ENCODE measurements at regions not wholly inside any gene's neighbourhood (a gene's known extent, or its start where the extent isn't known, plus 50 kb on each side); places are given as distances from the start of the nearest gene placed in this dataset.

- no peak for DNase-seq (ENCODE audit: low read depth)
Observed at GRCh38 chr9:107989544-107989943, 500.0 kb upstream of the KLF4 start.

DNA sequence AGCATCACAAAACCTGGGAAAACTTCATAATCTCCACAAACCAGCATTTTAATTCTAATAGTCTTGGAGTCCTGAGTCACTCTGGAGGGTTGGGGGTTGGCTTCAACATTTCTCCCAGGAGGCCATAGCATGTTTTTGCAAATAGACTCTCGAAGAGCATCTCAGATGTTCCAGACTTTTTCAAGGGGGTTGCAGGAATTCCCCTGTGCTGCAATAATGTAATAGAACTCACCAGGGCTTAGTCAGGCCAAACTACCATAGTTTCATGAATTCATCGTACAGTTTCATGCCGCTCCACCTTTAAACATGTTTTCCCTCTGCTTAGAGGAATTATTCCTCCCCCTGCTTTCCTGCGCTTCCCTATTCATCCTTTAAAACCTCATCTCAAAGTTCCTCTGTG is 499.5 kb upstream of the KLF4 start:
- no peak for DNase-seq (ENCODE audit: low read depth)

DNA sequence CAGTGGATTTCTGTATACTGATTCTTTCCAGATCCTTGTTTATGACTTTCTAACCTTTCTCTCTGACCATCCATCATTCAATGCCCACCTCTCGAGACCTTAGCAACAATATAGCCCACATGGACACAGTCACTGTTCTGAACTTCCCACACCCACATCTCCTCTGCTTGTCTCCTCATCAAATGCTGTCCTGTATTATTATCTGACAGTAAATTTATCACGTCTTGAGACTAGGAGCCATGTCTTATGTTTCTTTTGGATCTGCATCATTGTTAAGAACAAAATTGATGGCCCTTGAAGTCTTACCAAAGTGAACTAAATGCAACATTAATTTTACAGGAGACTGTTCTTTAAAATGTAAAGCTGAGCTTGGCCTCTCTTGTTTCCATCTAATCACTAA is 495.4 kb upstream of the KLF4 start:
- no peak for DNase-seq (ENCODE audit: low read depth)

DNA sequence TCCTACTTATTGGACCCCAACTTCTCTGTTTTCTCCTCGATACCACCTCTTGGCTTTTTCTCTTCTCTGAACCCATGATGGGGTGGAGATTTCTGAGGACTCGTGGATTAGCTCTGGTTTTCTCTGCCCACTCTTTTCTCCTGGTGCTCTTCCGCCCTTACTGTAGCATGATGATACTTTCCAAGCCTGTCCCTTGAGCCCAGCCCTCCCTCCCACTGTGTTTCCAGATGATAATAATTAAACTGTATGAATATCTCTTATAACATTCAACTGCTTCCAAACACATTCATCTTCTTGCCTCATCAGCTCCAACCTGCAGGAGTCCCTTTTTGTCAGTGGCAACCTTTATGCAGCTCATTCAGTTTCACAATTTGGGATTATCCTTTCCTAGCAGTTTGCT is 494.2 kb upstream of the KLF4 start:
- DNase-seq (ENCODE audit: low read depth), result no peak

DNA sequence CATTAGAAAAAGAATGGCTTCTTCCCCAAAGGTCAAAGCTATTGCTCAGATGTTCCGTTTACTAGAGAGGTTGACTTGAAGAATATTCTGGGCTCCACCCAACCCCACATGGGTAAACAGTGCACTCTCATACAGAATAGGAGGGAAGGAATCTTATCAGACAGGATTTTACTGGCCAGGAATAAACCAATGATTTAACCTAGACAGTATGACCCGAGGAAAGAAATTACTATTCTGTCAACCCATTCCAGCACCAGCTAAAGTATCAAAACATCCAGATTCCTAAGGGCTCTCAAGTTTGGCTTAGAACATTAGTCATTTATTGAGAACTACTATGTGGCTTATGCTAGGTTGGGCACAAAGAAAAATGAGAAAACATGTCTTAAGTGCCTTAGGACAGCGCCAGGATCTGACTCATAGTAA is 493.6 kb upstream of the KLF4 start:
- no peak for DNase-seq (ENCODE audit: low read depth)

DNA sequence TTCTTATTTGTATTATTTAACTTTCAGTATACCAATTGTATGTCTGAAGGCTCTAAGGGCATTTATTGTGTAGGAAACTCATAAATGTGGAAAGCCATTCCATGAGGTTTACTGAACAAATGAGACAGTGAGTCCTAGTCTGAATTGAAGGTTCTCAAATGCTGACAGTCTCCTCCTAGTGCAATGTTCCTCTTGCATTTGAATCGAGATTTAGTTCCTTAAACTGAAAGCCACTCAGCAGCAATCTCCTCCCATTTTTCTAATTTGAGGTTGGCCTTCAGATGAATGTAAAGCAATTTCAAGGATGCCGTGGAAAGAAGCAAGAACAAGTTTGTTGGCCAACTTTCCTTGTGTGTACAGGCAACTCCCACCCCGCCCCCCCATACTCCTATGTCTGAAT is 493.2 kb upstream of the KLF4 start:
- DNase-seq (ENCODE audit: low read depth), result no peak

- no peak for DNase-seq (ENCODE audit: low read depth)
Observed at GRCh38 chr9:107982001-107982400, 492.4 kb upstream of the KLF4 start.

DNA sequence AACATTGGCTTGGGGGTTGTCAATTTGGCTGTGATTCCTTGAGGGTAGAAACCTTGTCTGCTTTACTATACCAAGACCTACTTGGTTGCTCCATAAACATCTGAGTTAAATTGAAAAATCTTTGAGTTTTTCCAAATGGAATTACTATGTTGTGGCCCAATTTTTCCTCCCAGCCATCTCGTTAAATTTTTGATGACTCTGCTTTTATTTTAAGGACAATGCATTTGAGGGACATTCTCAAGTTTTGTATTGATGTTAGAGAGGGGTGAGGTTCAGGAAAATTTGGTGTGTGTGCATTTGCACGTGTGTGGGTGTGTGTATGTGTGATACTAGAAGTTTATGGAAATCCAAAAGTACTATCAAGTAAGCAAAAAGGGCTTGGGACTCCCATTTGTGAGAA is 491.4 kb upstream of the KLF4 start:
- no peak for DNase-seq (ENCODE audit: low read depth)

DNA sequence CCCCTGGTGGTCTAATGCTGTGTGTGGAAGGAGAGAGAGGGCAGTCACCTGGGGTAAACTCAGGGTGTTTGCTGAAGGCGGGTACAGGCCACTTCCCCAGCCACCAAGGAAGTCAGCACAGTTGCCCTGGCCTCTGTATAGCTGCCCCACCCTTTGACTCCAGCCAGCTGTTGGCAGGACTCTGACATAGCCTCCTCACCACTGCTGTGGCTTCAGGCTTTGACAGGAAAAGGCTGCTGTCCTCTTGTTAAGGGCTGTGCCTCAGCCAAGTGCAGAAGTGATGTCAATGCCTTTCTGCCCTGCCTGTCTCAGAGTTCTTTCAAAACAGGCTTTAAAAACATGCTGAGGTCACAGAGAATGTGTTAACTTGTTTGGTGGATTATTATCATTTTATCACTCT is 487.2 kb upstream of the KLF4 start:
- no peak for DNase-seq (ENCODE audit: low read depth)

GRCh38 chr9:107975426-107976010 is 485.9 kb upstream of the KLF4 start:
- no peak for DNase-seq (ENCODE audit: low read depth)

DNA sequence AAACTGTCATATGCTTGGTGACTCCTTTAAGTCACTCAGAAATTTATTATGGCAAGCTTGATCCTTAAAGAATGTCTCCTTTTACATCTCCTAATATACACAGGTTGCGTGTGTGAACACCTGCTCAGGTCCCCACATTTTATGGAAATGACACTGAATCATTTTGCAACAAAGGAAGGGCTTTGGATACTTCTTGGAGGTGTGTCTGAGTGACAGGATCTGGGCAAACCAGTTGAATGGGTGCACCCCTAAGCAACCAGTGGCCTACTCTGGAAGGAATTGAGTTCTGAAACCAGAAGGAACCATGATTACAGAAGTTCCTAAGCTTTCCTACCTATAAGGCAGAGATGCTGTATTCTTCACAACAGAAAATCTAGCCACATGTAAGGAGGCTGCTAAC is 483.9 kb upstream of the KLF4 start:
- DNase-seq (ENCODE audit: low read depth), result no peak

- DNase-seq (ENCODE audit: low read depth), result no peak
Observed at GRCh38 chr9:107972346-107972745, 482.8 kb upstream of the KLF4 start.

DNA sequence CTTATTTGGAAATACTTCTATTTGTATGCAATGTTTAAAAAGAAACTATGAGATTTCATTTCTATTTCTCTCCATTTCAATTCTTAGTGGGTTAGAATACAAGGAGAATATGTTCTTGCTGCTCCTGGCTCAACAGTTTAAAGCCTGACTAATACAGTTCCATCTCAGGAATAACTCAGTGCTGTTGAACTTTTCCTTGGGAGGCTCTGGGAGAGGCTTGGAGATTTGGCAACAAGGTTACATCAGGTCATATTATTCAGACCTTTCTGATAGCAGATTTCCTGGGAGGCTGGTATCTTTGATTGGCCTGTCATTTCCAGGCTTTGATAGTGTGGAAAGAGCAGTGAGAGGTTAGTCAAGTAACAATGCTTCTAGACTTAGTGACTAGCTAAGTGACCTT is 481.7 kb upstream of the KLF4 start:
- no peak for DNase-seq (ENCODE audit: low read depth)

DNA sequence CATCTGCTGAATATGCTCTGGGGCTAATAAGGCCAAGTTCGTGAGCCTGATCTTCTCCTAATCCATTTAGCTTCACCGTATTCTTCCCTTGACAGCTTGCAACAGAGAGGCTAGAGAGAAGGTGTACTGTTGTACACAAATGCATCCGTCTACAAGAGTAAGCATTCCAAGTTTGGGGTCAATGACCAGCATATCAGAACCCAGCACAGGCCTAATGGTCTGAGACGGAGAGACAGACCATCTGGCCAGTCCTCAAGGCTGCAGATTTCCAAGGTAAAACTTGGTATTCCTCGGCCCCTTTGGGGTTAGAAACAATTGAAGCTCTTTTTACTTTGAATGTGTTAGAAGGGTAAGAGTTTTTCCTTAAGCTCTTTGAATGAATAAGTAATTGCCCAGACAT is 481.2 kb upstream of the KLF4 start:
- no peak for DNase-seq (ENCODE audit: low read depth)

DNA sequence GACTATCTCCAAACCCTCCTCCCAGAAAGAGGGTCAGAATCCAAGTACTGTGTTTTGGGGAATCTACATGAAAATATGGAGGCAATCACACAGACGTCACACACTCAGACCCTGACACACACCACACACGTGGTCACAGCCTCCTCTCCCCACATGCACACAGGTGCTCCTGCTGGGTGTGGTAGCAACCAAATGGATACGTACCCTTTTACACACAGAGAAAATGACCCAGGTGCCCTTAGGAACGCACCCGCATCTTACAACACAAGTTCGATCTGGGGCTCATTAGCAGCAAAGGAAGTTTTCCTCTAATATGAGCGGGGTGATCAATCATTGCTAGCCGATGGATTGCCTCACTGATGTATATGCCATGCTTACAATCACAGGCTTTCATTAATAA is 480.2 kb upstream of the KLF4 start:
- DNase-seq (ENCODE audit: low read depth), result no peak

DNA sequence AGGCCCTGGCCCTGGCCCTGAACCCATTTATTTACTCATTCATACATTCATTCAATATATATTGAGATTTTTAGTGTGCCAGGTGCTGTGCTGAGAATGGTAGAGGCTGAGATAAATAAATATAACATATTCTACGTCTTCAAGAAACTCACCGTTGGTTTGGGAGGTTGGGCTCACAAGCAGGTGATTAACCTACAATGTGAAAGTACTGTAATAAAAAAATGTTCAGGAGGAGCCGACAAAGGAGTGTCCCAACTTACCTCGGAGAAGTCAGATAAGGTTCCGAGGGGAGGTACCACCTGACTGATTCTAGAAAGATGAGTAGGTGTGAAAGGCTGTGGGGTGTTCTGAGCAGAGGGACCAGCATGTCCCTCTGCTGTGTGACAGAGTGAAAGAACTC is 479.6 kb upstream of the KLF4 start:
- no peak for DNase-seq (ENCODE audit: low read depth)

DNA sequence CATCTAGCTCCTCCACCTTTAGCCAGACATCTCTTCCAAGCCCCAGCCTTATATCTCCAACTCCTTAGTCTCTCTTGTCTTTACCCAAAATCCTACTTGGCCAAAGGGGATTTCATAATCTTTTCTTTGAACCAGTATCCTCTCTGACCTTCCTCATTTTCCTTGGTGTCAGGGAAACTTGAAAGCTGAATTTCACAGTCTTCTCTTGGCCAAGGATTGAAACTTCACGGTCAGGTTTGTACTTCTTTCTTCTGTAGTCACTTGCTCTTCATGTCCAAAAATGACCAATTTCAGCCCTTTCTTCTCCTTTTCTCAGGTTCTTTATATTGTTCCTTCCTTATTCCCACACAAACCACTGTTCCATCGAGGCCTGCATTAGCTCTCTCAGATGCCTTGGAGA is 473.7 kb upstream of the KLF4 start:
- DNase-seq (ENCODE audit: low read depth), result no peak

DNA sequence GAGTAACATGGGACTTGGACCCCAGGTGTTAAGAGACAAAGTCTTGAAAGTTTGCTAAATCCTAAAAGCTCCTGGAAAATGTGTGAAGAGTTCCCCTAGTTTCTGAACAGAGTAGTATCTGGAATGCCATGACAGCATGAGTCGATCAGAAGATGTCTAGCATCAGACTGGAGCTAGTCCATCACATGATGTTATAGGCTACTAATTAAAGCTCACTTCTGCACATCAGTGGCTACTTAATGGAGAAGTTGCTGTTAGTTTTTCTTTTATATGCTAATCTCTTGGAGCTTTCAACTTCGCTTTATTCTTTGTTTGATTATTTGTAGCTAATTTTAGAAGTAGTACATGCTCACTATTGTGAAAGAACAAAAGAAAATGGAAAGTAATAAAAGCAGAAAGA is 471.3 kb upstream of the KLF4 start:
- DNase-seq (ENCODE audit: low read depth), result no peak

GRCh38 chr9:107954312-107954711 is 464.7 kb upstream of the KLF4 start:
- DNase-seq (ENCODE audit: low read depth), result no peak

- no peak for DNase-seq (ENCODE audit: low read depth)
Observed at GRCh38 chr9:107953556-107954125, 464.1 kb upstream of the KLF4 start.

DNA sequence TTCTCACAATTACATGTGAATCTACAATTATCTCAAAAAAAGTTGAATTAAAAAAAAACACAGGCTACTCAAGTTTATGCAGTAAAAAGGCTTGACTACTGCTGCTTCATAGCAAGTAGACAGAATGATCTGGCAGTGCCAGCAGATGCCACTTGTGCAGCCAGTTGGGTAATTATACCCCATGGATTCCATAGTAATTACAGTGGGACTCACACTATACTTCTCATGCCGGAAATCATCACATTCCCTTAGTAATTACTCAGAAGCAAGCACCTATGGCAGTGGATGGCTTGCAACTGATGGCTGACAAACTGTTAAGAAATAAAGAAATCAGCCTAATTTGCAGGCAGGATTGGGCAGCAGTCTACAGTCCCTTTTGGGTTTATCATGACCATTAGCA is 463.2 kb upstream of the KLF4 start:
- no peak for DNase-seq (ENCODE audit: low read depth)

GRCh38 chr9:107951511-107951910 is 461.9 kb upstream of the KLF4 start:
- no peak for DNase-seq (ENCODE audit: low read depth)

DNA sequence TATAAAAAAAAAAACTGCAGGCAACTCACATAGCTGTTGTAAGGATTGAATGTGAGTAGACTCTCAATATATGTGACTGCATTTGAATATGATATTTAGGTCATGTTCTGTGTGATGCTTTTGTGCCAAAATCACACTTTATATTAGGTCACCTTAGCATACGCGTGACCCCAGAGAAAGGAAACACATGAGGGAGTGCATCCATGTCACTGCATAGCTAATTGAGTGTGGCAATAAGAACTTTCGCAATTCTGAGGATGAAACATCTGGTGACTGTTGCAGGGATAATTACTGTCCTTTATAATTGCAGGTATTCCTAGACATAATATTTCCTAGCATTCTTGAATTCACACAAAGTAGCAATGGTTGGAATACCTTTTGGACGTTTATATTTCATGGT is 459.5 kb upstream of the KLF4 start:
- no peak for DNase-seq (ENCODE audit: low read depth)

GRCh38 chr9:107948601-107949000 is 459.0 kb upstream of the KLF4 start:
- DNase-seq (ENCODE audit: low read depth), result no peak

GRCh38 chr9:107948086-107948485 is 458.5 kb upstream of the KLF4 start:
- DNase-seq (ENCODE audit: low read depth), result no peak
